Stimulated activated CD4-positive, alpha-beta T cell treated with anti-CD3 and anti-CD28 coated beads, Interleukin-15, amount 100 ng/mL, for 1 hour (primary cell): ENCODE measurements at regions not wholly inside any gene's neighbourhood (a gene's known extent, or its start where the extent isn't known, plus 50 kb on each side); places are given as distances from the start of the nearest gene placed in this dataset.

Experiments used
- DNase-seq, 2 donors: peaks; one replicate each; pipeline ENCODE4 v3.0.0-alpha.2; 2020; ENCODE audit warnings: low read depth in 1 of 2, low spot score in 1 of 2

DNA sequence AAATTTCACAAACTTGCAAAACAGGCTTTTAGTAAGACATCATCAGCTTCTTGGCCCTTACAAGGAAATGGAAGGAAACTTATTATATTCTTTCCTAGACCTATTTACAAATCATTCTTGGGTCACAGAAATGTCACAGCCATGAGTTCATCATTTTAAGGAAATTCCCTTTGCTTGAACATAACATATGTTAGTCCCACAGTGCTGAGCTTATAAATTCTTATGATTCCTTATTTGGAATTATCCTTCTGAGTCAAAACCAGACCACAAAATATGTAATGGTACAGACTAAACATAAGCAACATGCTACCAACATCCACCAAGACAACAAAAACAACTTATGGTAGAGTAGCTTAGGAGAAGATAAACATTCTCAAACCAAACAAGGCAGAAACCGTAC is 236.9 kb upstream of the CTSO start:
- no peak for DNase-seq

DNA sequence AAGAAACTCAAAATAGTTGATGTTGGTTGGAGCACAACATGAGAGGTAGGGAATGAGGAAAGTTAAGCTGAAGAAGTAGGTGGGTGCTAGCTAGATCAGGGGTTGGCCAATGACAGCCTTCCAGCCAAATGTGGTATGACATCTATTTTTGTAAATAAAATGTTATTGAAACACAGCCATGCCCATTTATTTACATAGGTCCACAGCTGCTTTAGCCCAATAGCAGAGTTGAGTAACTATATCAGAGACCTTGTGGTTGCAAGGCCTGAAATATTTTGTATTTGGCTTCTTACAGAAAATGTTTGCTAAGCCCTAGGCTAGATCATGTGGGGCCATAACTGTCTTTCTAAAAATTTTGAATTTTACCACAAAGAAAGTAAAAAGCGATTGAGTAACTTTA is 234.9 kb upstream of the CTSO start:
- no peak for DNase-seq

DNA sequence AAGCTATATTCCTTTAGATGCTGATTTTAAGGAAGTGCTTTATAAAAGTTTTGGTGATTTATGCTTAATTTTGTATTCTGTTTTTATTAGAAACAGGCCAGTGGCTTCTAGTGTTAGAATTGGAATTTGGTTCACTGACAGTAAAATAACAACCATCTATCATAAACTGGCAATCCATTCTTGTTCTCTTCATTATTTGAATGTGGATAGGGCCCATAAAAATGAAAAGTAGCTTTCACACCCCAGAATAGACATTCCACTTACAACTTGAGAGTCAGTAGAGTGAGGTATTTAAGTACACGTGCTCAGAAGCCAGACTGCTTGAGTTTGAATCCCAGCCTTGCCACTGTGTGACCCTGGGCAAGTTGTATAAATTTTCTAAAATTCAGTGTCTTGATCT is 232.4 kb upstream of the CTSO start:
- DNase-seq = no peak

DNA sequence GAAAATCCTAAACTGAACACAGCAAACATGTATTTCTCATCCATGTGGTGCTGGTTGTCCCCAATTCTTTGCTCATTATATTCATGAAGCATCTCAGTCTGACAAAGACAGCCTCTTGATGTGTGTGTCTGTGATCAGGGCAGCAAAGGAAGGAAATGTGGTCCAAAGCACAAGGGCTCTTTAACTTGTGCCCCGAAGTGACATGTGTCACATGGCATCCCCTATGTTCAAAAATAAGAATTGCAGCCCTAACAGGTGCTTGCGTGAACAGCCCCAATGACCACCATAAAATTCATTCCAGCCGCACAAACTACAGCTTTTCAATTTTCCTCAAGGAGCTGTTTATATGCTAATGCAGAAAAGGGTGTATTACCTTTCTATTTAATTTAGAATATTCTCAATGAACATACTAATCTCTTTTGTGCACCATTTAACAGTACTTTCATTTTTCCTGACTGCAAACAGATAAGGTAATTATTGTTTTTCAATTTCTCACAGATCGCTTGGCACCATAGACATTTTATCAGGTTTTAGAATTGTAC is 231.9 kb upstream of the CTSO start:
- DNase-seq = no peak

DNA sequence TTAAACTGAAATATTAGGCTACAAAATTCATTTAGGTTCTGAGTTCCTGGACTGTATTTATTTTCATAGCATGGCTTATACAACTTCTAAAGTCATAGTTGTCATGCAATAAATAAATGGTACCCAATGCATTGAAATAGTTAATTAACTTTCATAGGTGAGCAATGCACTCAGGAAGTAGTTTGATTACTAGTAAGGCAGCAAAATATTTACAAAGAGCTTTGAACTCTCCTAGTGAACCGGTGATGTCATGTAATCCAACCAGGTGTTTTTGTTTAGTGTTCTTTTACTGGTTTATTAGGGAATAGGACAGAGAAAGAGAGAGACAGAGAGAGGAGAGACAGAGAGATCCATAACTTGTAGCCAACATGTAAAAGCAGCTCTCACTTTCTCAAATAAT is 228.6 kb upstream of the CTSO start:
- no peak for DNase-seq

DNA sequence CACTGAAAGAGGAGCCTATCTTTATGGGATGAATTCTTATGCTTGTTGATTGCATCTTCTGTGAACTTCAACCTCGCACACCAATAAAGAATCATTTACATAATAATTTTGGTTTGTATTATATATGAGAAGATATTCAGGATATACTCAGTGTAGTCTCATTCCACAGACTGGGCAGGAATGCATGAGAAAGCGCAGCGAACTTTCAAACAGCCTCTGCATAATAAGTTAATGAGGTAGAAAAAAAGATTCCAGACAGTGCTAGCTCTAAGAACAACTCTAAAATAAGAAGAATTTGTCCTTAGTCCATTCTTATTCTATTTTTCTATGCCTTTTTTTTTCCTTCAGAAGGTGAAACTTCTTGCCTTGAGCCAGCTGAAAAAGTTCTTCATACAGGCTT is 224.3 kb upstream of the CTSO start:
- DNase-seq = no peak

DNA sequence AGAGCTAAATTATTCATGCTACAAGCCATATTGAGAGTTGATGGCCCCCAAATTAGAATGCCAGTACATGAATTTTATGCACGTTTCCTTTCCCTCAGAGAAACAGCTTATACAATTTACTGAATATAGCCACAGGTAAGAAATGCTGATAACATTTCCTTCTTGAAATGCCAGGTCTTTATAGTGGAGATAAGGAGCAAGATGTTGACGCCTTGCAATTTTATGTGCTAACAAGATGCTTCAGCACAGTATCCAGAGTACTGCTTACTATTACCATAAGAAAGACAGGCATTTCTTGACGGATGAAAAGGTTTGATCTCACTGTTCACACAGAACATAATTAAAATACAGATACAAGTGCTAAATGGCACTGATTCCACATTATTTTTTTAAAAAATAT is 223.2 kb upstream of the CTSO start:
- DNase-seq = no peak

DNA sequence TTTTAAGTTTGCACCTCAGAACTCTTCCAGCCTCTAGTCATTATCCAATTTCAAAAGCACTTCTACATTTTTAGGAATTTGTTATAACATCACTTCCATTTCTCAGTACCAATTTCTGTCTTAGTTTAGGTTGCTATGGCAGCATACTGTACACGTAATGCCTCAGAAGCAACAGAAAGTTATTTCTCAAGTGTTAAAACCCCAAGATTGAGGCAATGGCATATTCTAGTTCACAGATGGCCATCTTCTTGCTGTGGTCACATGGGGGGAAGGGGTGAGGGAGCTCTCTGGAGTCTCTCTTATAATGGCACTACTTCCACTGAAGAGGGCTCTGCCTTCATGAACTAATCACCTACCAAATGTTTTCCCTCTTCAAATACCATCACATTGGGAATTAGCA is 220.3 kb upstream of the CTSO start:
- no peak for DNase-seq

DNA sequence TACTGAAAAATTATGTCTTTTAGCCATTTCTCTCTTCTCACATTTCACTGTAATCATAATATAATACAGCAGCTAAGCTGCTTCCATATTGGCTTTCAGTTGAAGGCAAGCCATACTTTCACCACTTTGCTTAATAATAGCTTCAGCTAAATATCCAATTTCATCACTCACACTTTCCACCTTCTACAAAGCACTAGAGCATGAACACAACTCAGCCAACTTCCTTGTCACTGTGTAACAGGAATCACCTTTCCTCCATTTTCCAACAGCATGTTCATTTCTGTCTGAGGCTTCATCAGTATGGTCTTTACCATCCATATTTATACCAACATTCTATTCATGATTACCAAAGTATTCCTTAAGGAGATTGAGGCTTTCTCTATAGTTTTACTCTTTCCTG is 219.8 kb upstream of the CTSO start:
- no peak for DNase-seq

DNA sequence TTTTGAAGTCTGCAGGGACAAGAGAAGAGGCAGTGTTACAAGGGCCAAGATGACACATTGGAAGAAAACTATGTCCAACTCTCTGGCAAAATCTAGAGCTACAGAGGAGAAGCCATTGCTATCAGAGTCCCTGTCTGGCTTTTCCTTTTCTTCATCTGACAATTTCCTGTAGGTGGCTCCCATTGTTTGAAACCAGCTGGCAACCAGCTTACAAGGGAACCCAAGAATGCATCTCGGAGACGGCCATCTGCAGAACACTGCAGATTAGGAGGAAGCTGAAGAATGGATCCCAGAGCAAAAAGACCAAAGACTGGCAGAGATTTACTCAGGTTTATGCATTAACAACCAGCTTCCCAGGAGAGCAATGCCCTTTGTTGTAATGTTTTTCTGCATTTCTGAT is 216.2 kb upstream of the CTSO start:
- DNase-seq = no peak

DNA sequence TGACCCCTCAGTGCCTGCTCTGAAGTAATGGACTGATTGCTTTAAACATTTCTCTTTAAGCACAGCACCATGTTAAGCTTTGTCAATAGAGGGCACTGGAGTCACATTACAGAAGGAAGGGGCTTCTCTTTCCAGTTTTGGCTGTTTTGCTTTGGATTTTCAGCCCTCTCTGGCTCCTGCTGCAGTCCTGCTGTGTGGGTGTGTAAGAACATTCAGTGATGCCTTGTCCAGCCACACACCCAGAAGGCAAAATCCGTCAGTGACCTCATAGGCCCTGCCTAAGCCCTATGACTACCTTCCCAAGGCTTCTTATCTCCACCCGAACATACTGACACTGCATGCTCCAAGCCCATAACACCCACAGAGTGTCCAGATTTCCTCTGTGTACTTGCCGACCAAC is 215.3 kb upstream of the CTSO start:
- no peak for DNase-seq

DNA sequence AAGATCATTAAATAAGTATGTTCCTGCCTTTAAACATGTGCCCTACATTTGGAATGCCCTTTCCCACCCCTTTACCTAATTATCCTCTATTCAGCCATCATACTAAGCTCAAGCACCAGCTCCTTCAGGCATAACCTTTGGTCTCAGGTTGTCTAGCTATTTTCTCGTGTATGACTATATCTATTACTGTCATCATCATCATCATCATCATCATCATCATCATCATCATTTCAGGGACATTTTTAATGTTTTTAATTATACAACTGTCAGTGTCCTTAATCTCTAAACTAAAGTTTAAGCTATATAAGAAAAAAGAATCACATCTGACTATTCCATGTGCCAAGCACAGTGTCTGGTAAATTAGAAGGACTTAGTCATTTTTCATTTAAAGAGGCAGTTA is 214.6 kb upstream of the CTSO start:
- DNase-seq = no peak

DNA sequence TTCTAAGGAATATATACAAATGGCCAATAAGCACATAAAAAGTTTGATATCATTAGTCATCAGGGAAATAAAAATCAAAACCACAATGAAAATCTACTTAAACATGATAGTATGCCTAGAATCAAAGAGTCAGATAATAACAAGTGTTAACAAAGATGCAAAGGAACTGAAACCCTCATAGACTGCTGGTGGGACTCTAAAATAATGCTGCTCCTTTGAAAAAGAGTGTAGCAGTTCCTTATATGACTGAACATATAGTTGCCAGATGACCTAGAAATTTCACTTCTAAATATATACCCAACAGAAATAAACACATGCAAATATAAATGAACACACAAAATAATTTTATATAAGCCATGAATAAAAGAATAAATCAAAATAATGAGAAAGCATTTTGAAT is 205.1 kb upstream of the CTSO start:
- no peak for DNase-seq

DNA sequence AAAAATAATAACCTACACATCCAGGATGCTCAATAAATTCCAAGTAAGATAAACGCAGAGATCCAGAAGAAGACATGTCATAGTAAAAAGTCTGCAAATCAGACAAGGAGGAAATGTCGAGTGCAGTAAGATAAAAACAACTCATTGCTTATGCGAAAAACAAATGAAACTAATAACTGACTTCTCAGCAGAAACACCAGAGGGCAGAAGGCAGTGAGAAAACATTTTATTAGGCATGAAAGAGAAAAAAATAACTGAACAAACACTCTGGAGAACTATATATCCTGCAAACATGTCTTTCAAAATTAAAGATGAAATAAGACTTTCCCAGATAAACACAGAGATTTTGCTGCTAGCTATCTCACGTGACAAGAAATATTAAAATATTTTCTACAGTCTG is 201.3 kb upstream of the CTSO start:
- no peak for DNase-seq

DNA sequence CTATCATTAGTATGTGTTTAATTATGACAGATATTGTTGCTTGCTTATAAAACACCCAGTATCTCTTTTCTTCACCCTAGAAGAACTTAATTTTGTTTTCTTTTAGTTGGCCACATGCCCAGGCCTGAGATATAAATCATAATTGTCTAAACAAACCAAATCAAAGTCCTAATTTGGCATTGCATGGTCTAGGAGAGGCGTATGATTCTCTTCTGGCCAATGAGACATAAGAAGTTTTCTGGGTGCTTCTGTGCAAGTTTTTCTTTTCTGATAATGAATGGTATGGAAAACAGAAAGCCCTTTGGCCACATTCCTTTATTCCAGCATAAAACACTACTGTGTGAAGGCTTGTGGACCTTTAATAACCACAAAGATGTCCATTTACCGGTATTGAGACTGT is 192.9 kb upstream of the CTSO start:
- no peak for DNase-seq

DNA sequence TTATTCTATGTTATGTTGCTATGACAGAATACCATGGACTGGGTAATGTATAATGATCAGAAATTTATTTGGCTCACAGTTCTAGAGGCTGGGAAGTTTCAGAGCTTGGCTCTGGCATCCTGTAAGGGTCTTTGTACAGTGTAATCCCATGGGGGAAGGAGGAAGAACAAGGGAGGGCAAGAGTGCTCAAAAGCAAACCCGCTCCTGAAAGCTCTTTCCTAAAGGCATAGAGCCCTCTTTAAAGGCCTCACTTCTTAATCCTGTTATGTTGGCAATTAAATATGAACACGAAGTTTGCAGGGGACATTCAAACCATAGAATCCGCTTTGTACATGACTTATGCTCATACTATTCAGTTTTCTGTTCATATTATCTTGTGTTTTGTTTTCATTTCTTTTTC is 191.3 kb upstream of the CTSO start:
- no peak for DNase-seq

DNA sequence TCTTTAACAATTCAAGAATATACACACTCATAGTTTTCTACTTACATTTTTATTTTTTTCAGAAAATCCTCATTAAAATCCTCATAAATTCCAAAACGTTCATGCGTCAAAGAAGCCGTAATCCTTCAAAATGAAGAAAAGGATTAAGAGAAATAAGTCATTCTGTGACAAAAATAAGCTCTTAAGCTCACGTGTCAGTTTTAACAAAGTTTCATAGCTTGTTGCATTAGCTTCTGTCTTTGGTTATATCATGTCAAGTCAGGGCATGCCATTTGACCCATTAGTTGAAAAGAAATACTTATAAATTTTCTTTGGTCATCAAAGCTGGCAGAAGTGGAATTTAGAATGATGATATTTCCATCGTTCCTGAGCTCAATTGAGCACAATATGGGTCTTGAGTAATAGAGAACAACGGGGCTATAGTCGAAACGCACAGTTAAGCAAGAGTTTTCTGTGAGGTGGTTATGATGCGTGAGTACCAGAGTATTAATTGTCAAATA is 185.2 kb upstream of the CTSO start:
- DNase-seq = no peak

DNA sequence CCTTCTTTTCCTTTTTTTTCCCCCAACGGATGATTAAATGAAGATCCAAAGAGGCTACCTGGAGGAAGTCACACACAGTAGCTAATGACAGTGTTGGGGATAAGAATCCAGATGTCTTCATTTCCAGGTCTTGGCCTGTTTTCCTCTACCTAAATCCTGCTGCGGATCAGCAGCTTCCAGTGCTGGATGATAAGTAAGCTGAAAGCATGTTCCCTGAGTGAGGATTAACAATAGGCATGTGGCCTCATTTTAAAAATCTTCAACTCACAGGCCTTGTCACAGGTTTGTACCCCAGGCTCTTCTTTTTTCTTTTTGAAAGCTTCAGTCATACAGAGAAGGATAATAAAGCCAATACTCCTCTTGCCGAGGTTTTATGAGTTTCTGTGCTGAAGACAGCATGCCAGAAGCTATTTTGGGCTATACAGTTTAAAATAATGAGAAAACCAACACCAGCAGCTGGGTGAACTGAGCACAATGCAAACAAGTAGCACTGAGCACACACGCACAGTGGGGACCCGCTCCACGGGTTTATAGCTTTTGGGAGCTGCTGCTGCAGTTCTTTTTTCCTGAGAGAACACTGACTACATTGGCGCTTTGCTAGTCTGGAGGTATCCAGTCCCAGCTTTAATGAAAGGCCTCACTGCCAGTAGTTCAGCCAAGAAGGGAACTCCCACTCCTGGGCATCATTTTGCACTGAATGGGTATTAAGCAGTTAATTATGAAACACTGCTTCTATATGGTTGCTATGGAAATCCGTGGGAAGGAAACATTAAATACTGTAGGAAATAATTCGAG is 184.2 kb upstream of the CTSO start:
- DNase-seq = no peak

DNA sequence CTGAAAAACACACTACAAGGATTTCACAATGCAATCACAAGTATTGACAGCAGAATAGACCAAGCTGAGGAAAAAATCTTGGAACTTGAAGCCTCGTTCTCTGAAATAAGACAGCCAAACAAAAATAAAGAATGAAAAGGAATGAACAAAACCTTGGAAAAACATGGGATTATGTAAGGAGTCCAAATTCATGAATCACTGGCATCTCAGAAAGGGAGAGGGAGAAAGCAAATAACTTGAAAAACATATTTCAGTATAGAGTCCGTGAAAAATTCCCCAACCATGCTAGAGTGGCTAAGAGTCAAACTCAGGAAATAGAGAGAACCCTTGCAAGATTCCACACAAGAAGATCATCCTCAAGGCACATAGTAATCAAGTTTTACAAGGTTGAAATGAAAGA is 178.5 kb upstream of the CTSO start:
- no peak for DNase-seq

DNA sequence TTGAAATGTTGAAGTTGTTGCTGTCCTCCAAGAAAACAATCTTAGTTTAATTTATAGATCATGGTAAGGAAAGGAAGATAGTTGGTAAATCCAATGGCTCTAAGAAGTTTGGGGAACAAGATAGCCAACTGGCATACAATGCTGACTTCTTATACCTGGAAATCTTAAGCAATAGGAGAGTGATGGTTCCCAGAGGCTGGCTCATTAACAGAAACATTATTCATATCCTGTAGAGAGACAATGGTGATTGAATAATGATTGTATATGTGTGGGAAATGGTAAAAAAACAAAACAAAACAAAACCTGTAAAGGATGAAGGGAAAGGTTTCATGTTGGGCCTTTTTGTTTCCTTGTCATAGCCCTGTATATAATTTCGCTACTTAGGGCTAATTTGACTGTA is 174.9 kb upstream of the CTSO start:
- no peak for DNase-seq

DNA sequence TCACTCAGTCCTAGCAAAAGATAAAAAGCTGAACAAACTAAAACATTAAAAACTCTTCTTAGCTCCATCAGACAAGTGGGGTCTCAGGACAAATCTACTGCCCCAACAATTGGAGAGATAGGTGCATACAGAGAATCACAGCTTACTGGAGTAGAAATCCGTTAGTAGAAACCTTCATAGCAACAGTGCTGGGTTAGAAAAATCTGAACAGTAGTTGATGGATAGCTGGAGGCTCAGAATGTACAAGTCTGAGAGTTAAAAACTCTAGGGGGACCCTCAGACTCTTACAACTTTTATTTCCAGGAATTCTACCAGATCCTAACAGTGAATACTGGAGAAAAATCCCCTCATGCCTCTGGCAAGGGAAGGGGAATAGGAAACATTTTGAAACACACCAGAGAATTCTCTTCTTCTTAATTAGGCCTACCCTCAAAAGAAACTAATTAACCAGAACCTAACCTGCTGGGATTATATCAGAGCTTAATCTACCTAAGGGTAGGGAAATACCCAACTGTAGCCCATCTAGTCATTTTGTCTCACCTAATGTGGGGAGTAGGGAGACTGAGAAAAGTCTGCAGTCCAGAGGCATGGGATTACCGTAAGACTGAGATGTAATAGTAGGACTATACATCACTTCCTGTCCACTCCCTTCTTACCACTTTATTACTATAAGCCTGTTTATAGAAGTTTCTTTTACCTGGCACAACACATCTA is 165.0 kb upstream of the CTSO start:
- no peak for DNase-seq

DNA sequence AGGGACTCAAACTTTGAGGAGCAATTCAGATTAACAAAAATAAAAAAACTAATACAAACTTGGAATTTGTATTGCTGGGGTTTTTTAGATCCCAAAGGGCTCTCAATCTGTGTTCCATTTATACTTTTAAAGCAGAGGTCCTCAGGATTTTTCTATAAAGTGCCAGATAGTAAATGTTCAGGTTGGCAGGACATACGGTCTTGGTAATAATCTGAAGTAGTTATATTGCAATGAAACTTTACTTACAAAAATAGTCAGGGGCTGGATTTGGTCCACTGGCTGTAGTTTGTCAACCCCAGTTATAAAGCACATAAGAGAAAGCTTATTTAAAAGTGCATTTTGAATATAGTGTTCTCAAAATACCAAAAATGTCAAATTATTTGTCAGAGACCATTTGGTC is 164.1 kb upstream of the CTSO start:
- no peak for DNase-seq

DNA sequence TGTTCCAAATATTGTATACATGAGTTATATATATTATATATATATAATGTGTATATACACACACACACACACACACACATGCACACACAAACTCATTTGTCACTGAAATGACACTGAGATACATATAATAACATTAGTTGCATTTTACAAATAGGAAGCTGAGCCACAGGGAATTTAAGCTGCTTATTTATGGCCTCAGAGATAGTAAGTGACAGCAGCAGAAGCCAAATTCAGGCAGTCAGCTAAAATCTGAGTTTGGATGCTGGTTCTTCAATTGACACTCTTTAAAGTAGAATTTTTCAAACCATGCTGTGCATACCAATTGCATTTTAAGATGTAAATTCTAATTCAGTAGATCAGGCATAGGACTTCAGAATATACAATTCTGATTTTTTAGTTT is 163.3 kb upstream of the CTSO start:
- no peak for DNase-seq
